ENCODE measurements at regions not wholly inside any gene's neighbourhood (a gene's known extent, or its start where the extent isn't known, plus 50 kb on each side); places are given as distances from the start of the nearest gene placed in this dataset.

GRCh38 chr9:86846656-86847055 is 100.7 kb downstream of the GAS1 start (continued):
- TF ChIP-seq ZNF318 (IDR thresholded peaks at IDR 0.05; ENCODE audit: borderline replicate concordance in 1 of 2, low read depth in 1 of 2) = no peak
- TF ChIP-seq LEF1 (IDR thresholded peaks at IDR 0.05) = no peak
- TF ChIP-seq SIN3A (IDR thresholded peaks at IDR 0.05; ENCODE audit: borderline replicate concordance in 2 of 2, control insufficient read depth in 1 of 2, low read depth in 2 of 2, low read length in 2 of 2) = no peak
- no peak for TF ChIP-seq ZNF76 (CRISPR knock-in tag; IDR thresholded peaks at IDR 0.05; ENCODE audit: borderline replicate concordance)
- TF ChIP-seq ZNF316 (IDR thresholded peaks at IDR 0.05) = no peak
- TF ChIP-seq MBD1 (CRISPR knock-in tag; IDR thresholded peaks at IDR 0.05) = no peak
- TF ChIP-seq SFPQ (IDR thresholded peaks at IDR 0.05; ENCODE audit: low read depth, low read length) = no peak
- no peak for TF ChIP-seq CCNT2 (IDR thresholded peaks at IDR 0.05; ENCODE audit: borderline replicate concordance, extremely low read depth, insufficient read length, low read depth, low read length)
- TF ChIP-seq HDAC3 (IDR thresholded peaks at IDR 0.05; ENCODE audit: borderline replicate concordance, partially characterized antibody) = no peak
- no peak for TF ChIP-seq ZKSCAN8 (CRISPR knock-in tag; IDR thresholded peaks at IDR 0.05)

Measured in K562 (cell line).